ENCODE measurements at regions not wholly inside any gene's neighbourhood (a gene's known extent, or its start where the extent isn't known, plus 50 kb on each side); places are given as distances from the start of the nearest gene placed in this dataset.
A peak's percentile ranks its signal among the peaks of the same experiment; 100 is the strongest.

DNA sequence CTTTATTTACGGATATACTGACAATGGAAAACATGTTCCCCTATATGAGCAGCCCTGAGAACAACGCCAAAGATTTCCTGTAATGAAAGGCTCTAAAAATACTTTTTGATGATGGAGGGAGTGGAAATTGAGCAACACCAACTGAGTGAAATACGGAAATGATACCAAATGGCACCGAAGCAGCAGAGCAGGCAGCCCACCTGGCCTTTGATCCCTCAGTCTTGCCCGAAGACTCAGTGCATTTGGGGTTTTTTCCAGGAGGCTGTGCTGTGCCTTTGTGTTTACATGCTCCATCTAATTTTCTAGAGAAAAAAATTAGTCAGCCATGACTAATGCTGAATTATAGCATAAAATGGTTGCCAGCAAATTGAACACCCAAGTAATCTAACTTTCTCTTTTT is 169.9 kb upstream of the RBPJ start:
- Mint-ChIP-seq H3K9me3 (no peaks in the 10 kb centered on the region), H3K4me3 (no peak overlapping the region), H3K27me3 (ENCODE audit: low read depth) (peaks cover 2% of the 10 kb centered on the region), H3K4me1 (ENCODE audit: low read depth) (peaks cover 20% of the 10 kb centered on the region), H3K36me3 (ENCODE audit: insufficient read depth) (no peaks in the 10 kb centered on the region)
- peak; percentile 91 to 94 for ATAC-seq
- DNase-seq: no peak

DNA sequence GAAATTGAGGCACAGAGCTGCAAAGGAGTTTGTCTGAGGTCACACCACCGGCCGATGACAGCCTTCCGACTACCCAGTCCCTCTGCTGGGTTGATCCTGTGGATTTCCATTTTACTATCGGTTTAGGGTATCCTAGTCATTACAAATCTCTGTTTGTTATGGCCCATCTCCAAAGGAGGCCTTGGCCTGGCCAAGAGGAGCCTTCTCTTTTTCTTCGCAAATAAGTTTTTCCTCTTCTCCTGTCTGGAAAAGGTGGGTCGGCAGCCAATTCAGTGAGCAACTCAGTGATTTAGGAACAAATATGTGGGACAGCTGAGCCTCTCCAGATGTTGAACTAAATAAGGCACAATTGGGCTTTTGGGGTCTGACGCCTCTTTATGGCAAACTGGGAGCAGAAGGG is 169.2 kb upstream of the RBPJ start:
- peaks cover 20% of the 10 kb centered on the region for H3K4me1 Mint-ChIP-seq (ENCODE audit: low read depth)
- ATAC-seq: no peak
- H3K9me3 Mint-ChIP-seq: no peaks in the 10 kb centered on the region
- no peak for DNase-seq
- no peak overlapping the region for H3K4me3 Mint-ChIP-seq
- H3K36me3 Mint-ChIP-seq (ENCODE audit: insufficient read depth): no peaks in the 10 kb centered on the region
- peaks cover 2% of the 10 kb centered on the region for H3K27me3 Mint-ChIP-seq (ENCODE audit: low read depth)

DNA sequence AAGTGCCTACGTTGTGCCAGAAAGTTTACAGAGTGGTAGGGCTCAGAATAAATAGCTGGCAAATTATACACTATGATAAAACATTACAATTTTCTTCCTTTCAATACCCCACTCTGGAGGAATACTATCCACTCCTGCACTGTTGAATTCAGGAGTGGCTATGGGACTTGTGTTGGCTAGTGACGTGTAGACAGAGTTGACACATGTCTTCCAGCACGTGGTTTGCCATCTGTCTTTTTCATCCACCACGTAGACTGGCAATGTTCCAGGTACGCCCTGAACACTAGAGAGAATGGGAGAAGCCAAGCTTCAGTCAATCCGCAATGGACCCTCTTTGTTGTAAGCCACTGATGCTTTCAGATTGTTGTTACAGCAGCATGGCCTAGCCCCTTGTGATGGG is 168.8 kb upstream of the RBPJ start:
- DNase-seq: no peak
- ATAC-seq: no peak
- Mint-ChIP-seq H3K4me1 (ENCODE audit: low read depth) (peaks cover 20% of the 10 kb centered on the region), H3K4me3 (no peak overlapping the region), H3K36me3 (ENCODE audit: insufficient read depth) (no peaks in the 10 kb centered on the region), H3K9me3 (no peaks in the 10 kb centered on the region), H3K27me3 (ENCODE audit: low read depth) (peaks cover 2% of the 10 kb centered on the region)

DNA sequence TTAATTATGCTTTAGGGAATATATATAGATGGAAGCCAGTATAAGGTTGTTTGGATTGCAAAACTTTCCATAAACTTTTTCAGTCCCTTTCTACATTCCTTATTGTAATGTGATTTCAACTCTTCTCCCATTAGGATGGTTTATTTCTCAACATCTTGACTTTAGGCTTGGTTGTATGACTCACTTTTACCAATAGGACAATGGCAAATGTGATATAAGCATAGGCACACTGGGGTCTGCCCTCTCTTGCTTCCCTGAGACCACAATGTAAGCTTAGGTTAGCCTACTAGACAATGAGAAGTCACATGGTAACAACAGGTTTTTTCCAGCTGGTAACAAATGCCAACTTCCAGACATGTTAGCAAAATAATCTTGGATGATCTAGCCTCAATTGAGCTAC is 163.3 kb upstream of the RBPJ start:
- peaks cover 10% of the 10 kb centered on the region for H3K4me1 Mint-ChIP-seq (ENCODE audit: low read depth)
- no peaks in the 10 kb centered on the region for H3K27me3 Mint-ChIP-seq (ENCODE audit: low read depth)
- H3K36me3 Mint-ChIP-seq (ENCODE audit: insufficient read depth): peaks cover 3% of the 10 kb centered on the region
- ATAC-seq (no peak), DNase-seq (no peak)
- H3K9me3 Mint-ChIP-seq: peaks cover 7% of the 10 kb centered on the region
- no peak overlapping the region for H3K4me3 Mint-ChIP-seq

DNA sequence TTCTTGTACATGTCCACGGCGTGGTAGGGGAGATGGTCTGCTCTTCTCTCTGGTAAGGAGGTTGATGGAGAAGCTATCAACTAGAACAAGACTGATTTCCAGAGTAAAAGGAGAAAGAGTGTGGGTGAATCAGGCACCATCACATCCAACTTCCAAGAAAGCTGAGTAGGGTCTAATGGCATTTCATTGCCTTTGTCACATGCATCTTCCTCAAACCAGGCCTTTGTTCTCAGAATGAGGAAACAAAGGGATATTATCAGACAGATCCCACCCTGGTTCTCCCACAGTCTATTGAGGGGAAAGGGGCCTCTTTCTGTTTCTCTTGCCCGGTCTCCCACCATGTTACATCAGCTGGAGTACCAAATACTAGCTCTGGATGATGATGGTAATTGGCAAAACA is 160.2 kb upstream of the RBPJ start:
- Mint-ChIP-seq H3K4me1 (ENCODE audit: low read depth) (peaks cover 10% of the 10 kb centered on the region), H3K27me3 (ENCODE audit: low read depth) (no peaks in the 10 kb centered on the region), H3K9me3 (peaks cover 7% of the 10 kb centered on the region), H3K4me3 (no peak overlapping the region), H3K36me3 (ENCODE audit: insufficient read depth) (peaks cover 3% of the 10 kb centered on the region)
- DNase-seq (no peak), ATAC-seq (no peak)

DNA sequence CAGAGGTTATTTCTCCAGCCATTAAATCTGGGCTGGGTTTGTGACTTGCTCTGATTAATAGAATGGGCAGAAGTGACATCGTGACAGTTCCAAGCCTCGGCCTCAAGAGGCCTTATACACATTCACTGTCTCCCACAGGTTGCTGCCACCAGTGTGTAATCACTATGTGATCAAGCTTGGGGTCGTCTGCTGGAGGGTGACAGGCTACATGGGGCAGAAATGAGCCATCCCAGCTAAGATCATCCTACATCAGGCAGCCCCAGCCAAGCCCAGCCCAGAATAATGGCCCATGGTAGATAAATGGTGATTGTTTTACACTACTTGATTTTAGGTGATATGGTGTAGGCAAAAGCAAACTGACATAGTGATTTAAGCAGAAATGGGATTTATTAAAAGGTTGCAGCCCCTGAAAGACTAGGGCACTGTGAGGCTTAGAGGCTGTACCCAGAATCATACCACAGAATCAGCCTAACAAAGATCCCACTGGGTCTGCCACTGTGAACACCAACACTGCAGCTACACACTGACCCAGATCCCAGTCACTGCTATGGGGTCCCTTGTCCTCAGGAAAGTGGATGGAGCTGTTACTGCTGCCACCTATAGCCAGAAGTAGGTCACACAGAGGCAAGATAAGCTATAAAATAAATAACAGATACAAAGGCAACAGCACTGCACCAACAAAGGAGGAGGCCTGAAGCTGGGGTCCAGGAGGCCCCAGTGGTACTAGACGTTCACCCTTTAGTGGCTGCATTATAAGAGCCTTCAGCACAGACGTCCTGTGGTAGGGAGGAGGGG is 159.6 kb upstream of the RBPJ start:
- DNase-seq: no peak
- no peaks in the 10 kb centered on the region for H3K27me3 Mint-ChIP-seq (ENCODE audit: low read depth)
- H3K9me3 Mint-ChIP-seq: peaks cover 7% of the 10 kb centered on the region
- no peak for ATAC-seq
- H3K4me1 Mint-ChIP-seq (ENCODE audit: low read depth): peaks cover 8% of the 10 kb centered on the region
- peaks cover 3% of the 10 kb centered on the region for H3K36me3 Mint-ChIP-seq (ENCODE audit: insufficient read depth)
- H3K4me3 Mint-ChIP-seq: no peak overlapping the region

DNA sequence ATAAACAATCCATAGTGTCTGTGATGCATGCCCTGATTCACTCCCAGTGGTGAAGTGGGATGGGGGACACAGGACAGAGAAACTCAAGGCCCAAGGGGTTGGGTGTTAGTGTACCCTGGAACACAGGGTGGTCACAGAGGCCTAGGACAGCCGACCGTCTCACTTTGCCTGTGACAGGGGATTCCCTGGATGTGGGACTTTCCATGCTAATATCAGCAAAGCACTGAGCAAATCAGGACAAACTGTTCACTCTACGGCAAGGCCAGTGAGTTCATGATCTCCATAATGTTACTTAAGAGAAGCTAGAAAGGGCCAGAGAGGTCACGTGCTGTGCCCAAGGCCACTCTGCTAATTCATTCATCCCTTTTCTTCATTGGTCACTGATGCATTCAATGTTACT is 158.7 kb upstream of the RBPJ start:
- H3K4me3 Mint-ChIP-seq: no peak overlapping the region
- ATAC-seq: no peak
- H3K4me1 Mint-ChIP-seq (ENCODE audit: low read depth): peaks cover 8% of the 10 kb centered on the region
- peaks cover 7% of the 10 kb centered on the region for H3K9me3 Mint-ChIP-seq
- DNase-seq: no peak
- H3K27me3 Mint-ChIP-seq (ENCODE audit: low read depth): no peaks in the 10 kb centered on the region
- peaks cover 3% of the 10 kb centered on the region for H3K36me3 Mint-ChIP-seq (ENCODE audit: insufficient read depth)

DNA sequence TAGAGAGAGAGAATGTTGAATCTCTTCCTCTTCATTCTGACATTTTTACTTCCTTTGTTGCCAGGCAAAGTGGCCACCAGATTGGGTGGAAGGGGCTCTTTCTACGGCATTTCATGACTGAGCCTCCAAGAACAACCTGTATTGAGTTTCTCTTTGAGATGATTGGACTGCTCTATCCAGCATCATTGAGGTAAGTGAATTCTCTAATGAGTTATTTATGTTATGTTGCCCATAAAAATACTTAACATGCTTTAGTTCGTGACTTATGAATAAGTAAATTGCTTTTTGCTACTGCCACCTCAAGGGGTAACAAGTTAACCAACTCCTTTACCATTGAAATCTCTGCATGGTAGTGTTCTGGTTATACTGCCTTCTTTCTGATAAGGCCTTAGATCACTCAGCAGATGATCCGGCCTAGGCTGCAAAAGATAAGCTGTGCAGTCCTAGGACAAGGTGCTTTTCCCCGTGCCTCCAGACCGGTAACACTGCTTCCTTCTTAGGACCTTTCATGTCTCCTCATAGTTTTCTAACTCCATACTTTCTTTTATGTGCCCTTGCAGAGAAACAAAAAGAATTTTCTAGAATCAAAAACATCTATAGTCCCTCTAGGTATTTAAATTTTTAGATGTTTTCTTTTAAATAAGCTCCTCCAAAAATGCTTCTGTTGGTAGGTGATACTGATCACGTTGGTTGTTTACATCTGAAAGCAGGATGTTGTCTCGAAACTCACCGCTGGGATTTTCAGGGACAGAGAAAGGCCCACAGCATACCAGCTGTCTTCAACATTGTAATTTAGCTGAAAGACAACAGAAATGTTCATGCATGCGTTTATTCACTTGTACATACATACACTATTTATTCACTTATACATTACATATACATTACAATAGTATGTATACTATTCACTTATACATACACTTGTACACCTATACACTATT is 157.1 kb upstream of the RBPJ start:
- H3K27me3 Mint-ChIP-seq (ENCODE audit: low read depth): no peaks in the 10 kb centered on the region
- DNase-seq (no peak), ATAC-seq (no peak)
- H3K4me1 Mint-ChIP-seq (ENCODE audit: low read depth): peaks cover 4% of the 10 kb centered on the region
- peaks cover 3% of the 10 kb centered on the region for H3K36me3 Mint-ChIP-seq (ENCODE audit: insufficient read depth)
- H3K4me3 Mint-ChIP-seq: no peak overlapping the region
- H3K9me3 Mint-ChIP-seq: peaks cover 4% of the 10 kb centered on the region

DNA sequence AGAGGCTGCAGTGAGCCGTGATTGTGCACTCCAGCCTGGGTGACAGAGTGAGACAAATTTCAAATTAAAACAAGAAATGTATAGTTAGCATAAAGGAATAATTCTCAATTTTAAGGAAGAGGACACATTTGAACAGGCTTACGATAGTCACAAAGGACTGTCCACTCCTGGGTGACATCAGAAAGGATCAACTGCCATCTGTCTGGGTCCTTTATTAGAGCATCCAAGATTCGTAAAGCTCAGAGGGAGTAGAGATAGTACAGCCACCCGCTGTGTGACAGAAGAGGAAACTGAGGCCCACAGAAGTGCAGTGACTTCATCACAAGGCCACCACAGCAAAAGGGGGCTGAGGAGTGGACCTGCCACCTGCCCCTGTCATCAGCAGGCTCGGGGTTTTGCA is 149.3 kb upstream of the RBPJ start:
- DNase-seq (no peak), ATAC-seq (no peak)
- peaks cover 7% of the 10 kb centered on the region for H3K4me1 Mint-ChIP-seq (ENCODE audit: low read depth)
- H3K9me3 Mint-ChIP-seq: no peaks in the 10 kb centered on the region
- H3K36me3 Mint-ChIP-seq (ENCODE audit: insufficient read depth): no peaks in the 10 kb centered on the region
- no peak overlapping the region for H3K4me3 Mint-ChIP-seq
- H3K27me3 Mint-ChIP-seq (ENCODE audit: low read depth): peaks cover 2% of the 10 kb centered on the region

DNA sequence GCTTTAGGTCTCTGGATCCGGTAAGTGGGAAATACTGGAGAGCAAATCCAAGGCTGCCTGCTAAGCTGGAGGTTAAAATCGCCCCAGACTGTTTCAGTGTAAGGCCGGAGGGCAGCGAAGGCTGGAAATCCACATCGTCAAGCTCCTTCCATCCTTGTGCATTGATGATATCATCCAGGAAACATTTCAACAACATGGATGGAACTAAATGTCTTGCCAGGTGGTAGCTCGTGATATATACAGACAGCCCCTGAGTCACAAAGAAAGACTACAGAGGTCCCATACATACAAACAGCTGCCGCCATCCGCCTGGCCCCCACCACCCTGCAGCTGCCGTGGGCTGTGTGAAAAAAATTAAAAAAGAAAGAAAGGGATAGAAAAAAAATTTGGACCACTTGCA is 148.9 kb upstream of the RBPJ start:
- no peak for ATAC-seq
- Mint-ChIP-seq H3K27me3 (ENCODE audit: low read depth) (peaks cover 2% of the 10 kb centered on the region), H3K9me3 (no peaks in the 10 kb centered on the region), H3K4me1 (ENCODE audit: low read depth) (peaks cover 7% of the 10 kb centered on the region), H3K4me3 (no peak overlapping the region), H3K36me3 (ENCODE audit: insufficient read depth) (no peaks in the 10 kb centered on the region)
- DNase-seq: no peak

DNA sequence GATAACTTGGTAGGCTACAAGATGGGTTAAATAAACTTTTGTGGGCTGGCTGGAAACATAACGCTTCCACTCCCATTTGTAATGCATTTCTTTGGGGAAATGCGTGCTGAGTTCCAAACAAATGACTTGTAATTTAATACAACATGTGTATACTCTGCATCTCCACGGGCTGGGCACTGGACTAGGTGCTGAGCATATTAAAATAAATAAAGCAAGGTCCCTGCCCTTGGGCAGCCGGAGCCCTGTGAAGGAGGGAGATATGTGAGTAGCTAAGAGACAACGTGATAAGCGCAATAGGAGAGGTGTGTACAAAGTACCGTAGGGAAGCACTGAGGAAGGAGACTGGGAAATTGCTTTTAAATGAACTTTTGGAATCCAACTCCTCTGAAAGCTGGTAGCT is 147.2 kb upstream of the RBPJ start:
- H3K9me3 Mint-ChIP-seq: no peaks in the 10 kb centered on the region
- H3K4me1 Mint-ChIP-seq (ENCODE audit: low read depth): peaks cover 8% of the 10 kb centered on the region
- H3K27me3 Mint-ChIP-seq (ENCODE audit: low read depth): peaks cover 2% of the 10 kb centered on the region
- H3K36me3 Mint-ChIP-seq (ENCODE audit: insufficient read depth): no peaks in the 10 kb centered on the region
- H3K4me3 Mint-ChIP-seq: no peak overlapping the region
- DNase-seq (no peak), ATAC-seq (no peak)

DNA sequence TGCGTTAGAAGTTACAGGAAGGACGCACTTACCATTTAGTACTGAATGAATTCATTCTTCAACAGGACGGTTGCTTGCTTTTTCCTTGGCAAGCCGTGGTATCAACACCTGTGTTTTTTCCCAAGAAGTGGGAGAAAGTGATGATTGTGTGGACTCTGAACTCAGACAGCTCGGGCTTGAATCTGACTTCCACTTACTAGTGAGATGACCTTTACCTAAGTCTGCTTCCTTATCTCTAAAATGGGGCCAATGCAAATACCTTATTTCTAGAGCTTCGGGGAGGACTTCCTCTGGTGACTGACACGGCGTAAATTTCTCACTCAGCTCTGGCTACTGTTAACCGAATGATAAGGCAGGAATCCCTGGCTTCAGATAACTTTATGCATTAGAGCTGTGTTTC is 146.8 kb upstream of the RBPJ start:
- Mint-ChIP-seq H3K36me3 (ENCODE audit: insufficient read depth) (no peaks in the 10 kb centered on the region), H3K27me3 (ENCODE audit: low read depth) (peaks cover 2% of the 10 kb centered on the region), H3K9me3 (no peaks in the 10 kb centered on the region), H3K4me3 (no peak overlapping the region), H3K4me1 (ENCODE audit: low read depth) (peaks cover 12% of the 10 kb centered on the region)
- DNase-seq (no peak), ATAC-seq (no peak)

DNA sequence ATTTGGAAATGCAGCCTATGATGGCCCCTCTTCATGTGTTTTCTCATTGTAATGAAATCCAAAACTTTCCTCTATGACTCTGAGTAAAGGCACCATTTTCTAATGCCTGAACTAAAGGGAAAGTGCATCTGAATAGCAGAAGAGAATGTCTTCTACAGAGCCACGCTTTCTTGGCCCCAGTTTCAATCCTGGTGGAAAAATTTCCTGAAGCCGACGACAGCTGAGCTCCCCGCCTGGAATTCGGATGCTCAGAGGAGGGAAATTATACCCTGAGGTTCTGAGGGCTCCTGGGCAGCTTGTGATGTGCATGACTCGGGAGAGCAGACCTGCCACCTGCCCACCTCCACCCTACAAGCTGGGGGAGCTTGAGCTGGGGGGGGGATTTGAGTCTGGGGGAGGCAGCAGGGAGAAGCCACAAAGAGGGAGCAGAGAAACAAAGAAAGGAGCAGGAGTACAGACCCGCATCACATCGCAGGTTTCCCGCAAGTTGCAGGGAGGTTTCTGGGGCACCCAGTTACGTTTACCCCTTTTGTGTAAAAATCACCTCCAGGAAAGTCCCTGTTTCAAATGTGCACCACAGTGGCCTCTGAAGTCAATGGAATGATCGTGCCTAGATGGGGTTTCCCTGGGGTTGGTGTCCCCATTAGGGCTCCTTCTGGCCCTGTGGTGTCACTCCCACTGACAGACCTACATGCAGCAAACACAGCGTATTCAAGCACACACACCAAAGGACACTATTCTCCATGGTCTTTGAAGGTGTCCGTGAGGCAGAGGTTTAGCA is 145.6 kb upstream of the RBPJ start:
- ATAC-seq: peak; percentile 56 to 60
- Mint-ChIP-seq H3K27me3 (ENCODE audit: low read depth) (peaks cover 2% of the 10 kb centered on the region), H3K9me3 (no peaks in the 10 kb centered on the region), H3K4me3 (no peak overlapping the region), H3K4me1 (ENCODE audit: low read depth) (peaks cover 17% of the 10 kb centered on the region), H3K36me3 (ENCODE audit: insufficient read depth) (no peaks in the 10 kb centered on the region)
- peak; percentile 14 for DNase-seq

DNA sequence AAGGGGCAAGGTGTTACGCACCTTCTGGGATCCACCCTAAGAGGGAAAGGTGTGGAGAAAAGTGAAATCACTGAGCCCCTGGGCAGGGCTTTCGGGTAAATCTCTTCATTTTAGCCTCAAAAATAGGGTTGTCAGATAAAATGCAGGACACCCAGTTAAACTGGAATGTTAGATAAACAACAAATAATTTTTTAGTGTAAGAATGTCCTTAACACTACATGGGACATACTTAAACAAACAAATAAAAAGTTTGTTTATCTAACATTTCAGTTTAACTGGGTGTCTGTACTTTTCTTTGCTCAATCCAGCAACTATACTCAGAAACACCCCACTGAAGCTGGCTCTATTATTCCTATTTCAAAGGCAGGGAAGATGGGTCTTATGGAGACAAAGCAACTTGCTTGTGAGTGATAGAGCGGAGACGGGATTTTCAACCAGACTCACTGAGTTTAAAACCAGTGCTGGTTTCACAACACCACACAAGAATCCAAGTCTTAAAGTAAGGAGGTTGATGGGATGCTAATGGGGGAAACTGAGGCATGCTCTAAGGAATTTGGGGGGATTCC is 144.8 kb upstream of the RBPJ start:
- peaks cover 17% of the 10 kb centered on the region for H3K4me1 Mint-ChIP-seq (ENCODE audit: low read depth)
- peaks cover 2% of the 10 kb centered on the region for H3K9me3 Mint-ChIP-seq
- DNase-seq (no peak), ATAC-seq (no peak)
- no peak overlapping the region for H3K4me3 Mint-ChIP-seq
- no peaks in the 10 kb centered on the region for H3K36me3 Mint-ChIP-seq (ENCODE audit: insufficient read depth)
- peaks cover 2% of the 10 kb centered on the region for H3K27me3 Mint-ChIP-seq (ENCODE audit: low read depth)
